Stimulated activated naive CD4-positive, alpha-beta T cell (primary cell): ENCODE measurements at regions not wholly inside any gene's neighbourhood (a gene's known extent, or its start where the extent isn't known, plus 50 kb on each side); places are given as distances from the start of the nearest gene placed in this dataset.

ENCODE experiments used
- DNase-seq, 6 experiments: peaks; one replicate each; lab custom pipeline; 2025; lab: John Stamatoyannopoulos, UW

- peak in 1 of 6 experiments; percentile 31 for DNase-seq
Measured at GRCh38 chr10:75294518-75294865, 58.7 kb upstream of the COMTD1 start.

- no peak for DNase-seq
Measured at GRCh38 chr10:75294031-75294437, 58.3 kb upstream of the COMTD1 start.

GRCh38 chr10:75293446-75293820 is 57.7 kb upstream of the COMTD1 start:
- DNase-seq: no peak

- DNase-seq: no peak
Measured at GRCh38 chr10:75292794-75293445, 57.2 kb upstream of the COMTD1 start.

- DNase-seq: no peak
Measured at GRCh38 chr10:75291805-75292204, 56.0 kb upstream of the COMTD1 start.

- no peak for DNase-seq
Measured at GRCh38 chr10:75288140-75288711, 52.5 kb upstream of the COMTD1 start.

GRCh38 chr10:75287697-75288096 is 51.9 kb upstream of the COMTD1 start:
- DNase-seq: no peak

GRCh38 chr10:75286901-75287300 is 51.1 kb upstream of the COMTD1 start:
- no peak for DNase-seq
